ENCODE measurements at regions not wholly inside any gene's neighbourhood (a gene's known extent, or its start where the extent isn't known, plus 50 kb on each side); places are given as distances from the start of the nearest gene placed in this dataset.

DNA sequence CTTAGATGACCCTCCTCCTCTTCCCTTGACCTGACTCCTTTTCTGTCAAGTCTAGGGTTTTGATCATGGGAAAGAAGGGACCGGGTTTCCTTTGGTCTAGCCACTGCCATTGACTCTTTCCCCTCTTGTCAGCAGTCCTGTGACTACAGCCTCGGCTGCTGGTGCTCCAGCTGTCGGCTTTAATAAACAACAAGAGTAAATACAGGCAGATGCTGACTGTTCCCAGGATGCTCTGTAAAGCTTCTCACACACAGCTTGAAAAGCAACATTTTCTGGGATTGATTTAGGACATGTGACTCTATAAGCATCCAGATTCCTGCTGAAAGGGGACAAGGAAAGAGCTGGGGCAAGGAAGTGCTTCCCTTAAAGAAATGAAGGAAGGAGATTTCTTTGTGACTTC lies 53.5 kb upstream of the CTTNBP2NL start:
- Histone ChIP-seq H4K20me1 (ENCODE audit: insufficient read depth) (no peaks in the 10 kb centered on the region), H3K4me2 (no peak overlapping the region), H2AFZ (no peak overlapping the region), H3K27ac (no peak overlapping the region), H3K27me3 (ENCODE audit: insufficient read depth, low read depth) (peaks cover 90% of the 10 kb centered on the region), H3K9me3 (ENCODE audit: insufficient read depth, low read depth) (no peaks in the 10 kb centered on the region), H3K4me1 (replicated peaks; ENCODE audit: insufficient read depth) (no peaks in the 10 kb centered on the region), H3K4me3 (no peak overlapping the region), H3K9me2 (ENCODE audit: insufficient read depth) (no peaks in the 10 kb centered on the region), H3K79me2 (ENCODE audit: low read depth) (no peaks in the 10 kb centered on the region), H3F3A (ENCODE audit: insufficient read depth, low read depth) (no peaks in the 10 kb centered on the region), H3K36me3 (ENCODE audit: low read depth) (no peaks in the 10 kb centered on the region)
- BruUV-seq (replicated peaks): no TSS peak
- TF ChIP-seq CTCF (conservative IDR thresholded peaks at IDR 0.05) (no peak), EZH2 (IDR thresholded peaks at IDR 0.05; ENCODE audit: low read depth) (no peak)
- ChIA-PET CTCF (no interaction called here), POLR2A (ENCODE audit: unreplicated experiment) (no interaction called here)
- intact Hi-C loops (cut with micrococcal nuclease; ENCODE audit: unreplicated experiment): no loop called here
- no peak for DNase-seq

- intact Hi-C loops (cut with micrococcal nuclease; ENCODE audit: unreplicated experiment): no loop called here
- no peak for DNase-seq
- H3K9me3 ChIP-seq (ENCODE audit: insufficient read depth, low read depth): no peaks in the 10 kb centered on the region
- peaks cover 77% of the 10 kb centered on the region for H3K27me3 ChIP-seq (ENCODE audit: insufficient read depth, low read depth)
- H4K20me1 ChIP-seq (ENCODE audit: insufficient read depth): no peaks in the 10 kb centered on the region
- no peak overlapping the region for H2AFZ ChIP-seq
- H3K4me2 ChIP-seq: no peak overlapping the region
- no peaks in the 10 kb centered on the region for H3F3A ChIP-seq (ENCODE audit: insufficient read depth, low read depth)
- no peak overlapping the region for H3K27ac ChIP-seq
- no peaks in the 10 kb centered on the region for H3K79me2 ChIP-seq (ENCODE audit: low read depth)
- H3K4me1 ChIP-seq (replicated peaks; ENCODE audit: insufficient read depth): no peaks in the 10 kb centered on the region
- no TSS peak for BruUV-seq (replicated peaks)
- H3K9me2 ChIP-seq (ENCODE audit: insufficient read depth): no peaks in the 10 kb centered on the region
- TF ChIP-seq CTCF (conservative IDR thresholded peaks at IDR 0.05) (no peak), EZH2 (IDR thresholded peaks at IDR 0.05; ENCODE audit: low read depth) (no peak)
- no peaks in the 10 kb centered on the region for H3K36me3 ChIP-seq (ENCODE audit: low read depth)
- ChIA-PET POLR2A (ENCODE audit: unreplicated experiment) (no interaction called here), CTCF (no interaction called here)
- H3K4me3 ChIP-seq: no peak overlapping the region
Observed at GRCh38 chr1:112344754-112345423, 51.1 kb upstream of the CTTNBP2NL start.
